HEK293T (cell line): ENCODE measurements at regions not wholly inside any gene's neighbourhood (a gene's known extent, or its start where the extent isn't known, plus 50 kb on each side); places are given as distances from the start of the nearest gene placed in this dataset.

Experiments used
- CTCF ChIA-PET: fragments of 350-600 bp; formaldehyde crosslinking; extraction: SDS; loops from one replicate; lab custom pipeline; 2021; ENCODE audit warnings: antibody characterized with exemption, inconsistent platforms; lab: Yijun Ruan, JAX
- POLR2A ChIA-PET: fragments of 350-600 bp; formaldehyde crosslinking; extraction: SDS; loops from one replicate; lab custom pipeline; 2020; ENCODE audit warnings: antibody characterized with exemption, inconsistent platforms; lab: Yijun Ruan, JAX
- DNase-seq: peaks from one replicate; pipeline ENCODE4 v3.0.0; 2012; ENCODE audit warnings: mixed read lengths; ENCODE audit errors: extremely low spot score
- ARNT ChIP-seq: fragments of 450-650 bp; IDR thresholded peaks from 2 replicates; pipeline ENCODE4 v1.6.1; 2017; ENCODE audit warnings: mild to moderate bottlenecking
- BHLHE40 ChIP-seq: fragments of 450-650 bp; IDR thresholded peaks from 2 replicates; pipeline ENCODE4 v1.6.1; 2016; ENCODE audit warnings: mild to moderate bottlenecking, moderate library complexity, borderline replicate concordance
- CTBP1 ChIP-seq: fragments of 450-650 bp; IDR thresholded peaks from 2 replicates; pipeline ENCODE4 v1.6.1; 2016; ENCODE audit warnings: borderline replicate concordance
- ELF4 ChIP-seq: fragments of 450-650 bp; IDR thresholded peaks from 2 replicates; pipeline ENCODE4 v1.6.1; 2017; ENCODE audit warnings: antibody characterized with exemption
- FOXA1 ChIP-seq: fragments of 450-650 bp; IDR thresholded peaks from 2 replicates; pipeline ENCODE4 v1.6.1; 2016; ENCODE audit warnings: mild to moderate bottlenecking
- FOXK2 ChIP-seq: fragments of 450-650 bp; IDR thresholded peaks from 2 replicates; pipeline ENCODE4 v1.6.1; 2016; ENCODE audit warnings: mild to moderate bottlenecking
- FOXM1 ChIP-seq: fragments of 450-650 bp; IDR thresholded peaks from 2 replicates; pipeline ENCODE4 v1.6.1; 2017; ENCODE audit warnings: mild to moderate bottlenecking, borderline replicate concordance
- HDGF ChIP-seq: fragments of 450-650 bp; IDR thresholded peaks from 2 replicates; pipeline ENCODE4 v1.6.1; 2017; ENCODE audit warnings: antibody characterized with exemption, borderline replicate concordance
- L3MBTL2 ChIP-seq: fragments of 450-650 bp; conservative IDR thresholded peaks from 2 replicates; pipeline ENCODE4 v1.6.1; 2016; ENCODE audit warnings: mild to moderate bottlenecking
- LEF1 ChIP-seq: fragments of 450-650 bp; IDR thresholded peaks from 2 replicates; pipeline ENCODE4 v1.6.1; 2017; ENCODE audit warnings: mild to moderate bottlenecking, borderline replicate concordance
- NFRKB ChIP-seq: fragments of 450-650 bp; IDR thresholded peaks from 2 replicates; pipeline ENCODE4 v1.6.1; 2016; ENCODE audit warnings: mild to moderate bottlenecking, moderate library complexity
- PKNOX1 ChIP-seq: fragments of 450-650 bp; IDR thresholded peaks from 2 replicates; pipeline ENCODE4 v1.6.1; 2016
- SP1 ChIP-seq: fragments of 450-650 bp; IDR thresholded peaks from 2 replicates; pipeline ENCODE4 v1.6.1; 2017
- SUZ12 ChIP-seq: fragments of 450-650 bp; IDR thresholded peaks from 2 replicates; pipeline ENCODE4 v1.6.1; 2016; ENCODE audit warnings: mild to moderate bottlenecking
- TARDBP ChIP-seq: fragments of 450-650 bp; IDR thresholded peaks from 2 replicates; pipeline ENCODE4 v1.6.1; 2016
- ZNF384 ChIP-seq: fragments of 450-650 bp; IDR thresholded peaks from 2 replicates; pipeline ENCODE4 v1.6.1; 2016

GRCh38 chr1:71267220-71267619, 186.4 kb upstream of the ZRANB2 start:
- TF ChIP-seq L3MBTL2 = no peak
- no peak for TF ChIP-seq FOXA1
- no peak for TF ChIP-seq CTBP1
- no peak for TF ChIP-seq ARNT
- CTCF ChIA-PET = no interaction called here
- no peak for DNase-seq
- POLR2A ChIA-PET = no interaction called here

GRCh38 chr1:71264039-71264438, 183.2 kb upstream of the ZRANB2 start:
- CTCF ChIA-PET = no interaction called here

GRCh38 chr1:71262970-71263369, 182.1 kb upstream of the ZRANB2 start:
- TF ChIP-seq FOXK2 (no peak), NFRKB (no peak), FOXM1 (no peak), LEF1 (no peak), TARDBP (no peak), HDGF (no peak), SP1 (no peak), SUZ12 (no peak), FOXA1 (no peak), CTBP1 (no peak), ELF4 (no peak), ARNT (no peak), ZNF384 (no peak), L3MBTL2 (no peak), BHLHE40 (no peak), PKNOX1 (no peak)
- POLR2A ChIA-PET = no interaction called here
- CTCF ChIA-PET = no interaction called here
- no peak for DNase-seq

More at GRCh38 chr1:71264039-71264438, 183.2 kb upstream of the ZRANB2 start:
- no peak for TF ChIP-seq L3MBTL2
- TF ChIP-seq FOXA1 = no peak
- TF ChIP-seq CTBP1 = no peak
- no peak for DNase-seq
- POLR2A ChIA-PET = no interaction called here

GRCh38 chr1:71252900-71253299, 172.1 kb upstream of the ZRANB2 start:
- no peak for TF ChIP-seq FOXK2
- no peak for TF ChIP-seq ARNT
- no peak for TF ChIP-seq BHLHE40
- no peak for TF ChIP-seq NFRKB
- no peak for TF ChIP-seq PKNOX1
- no peak for DNase-seq
- CTCF ChIA-PET = no interaction called here
- POLR2A ChIA-PET = no interaction called here

GRCh38 chr1:71245246-71245645, 164.4 kb upstream of the ZRANB2 start:
- DNase-seq = no peak
- TF ChIP-seq BHLHE40 = no peak
- TF ChIP-seq FOXK2 = no peak
- no peak for TF ChIP-seq SP1
- no peak for TF ChIP-seq L3MBTL2
- no peak for TF ChIP-seq ZNF384
- no peak for TF ChIP-seq SUZ12
- TF ChIP-seq FOXA1 = no peak
- no peak for TF ChIP-seq FOXM1
- TF ChIP-seq NFRKB = no peak
- no peak for TF ChIP-seq PKNOX1
- no peak for TF ChIP-seq ELF4
- no peak for TF ChIP-seq HDGF
- TF ChIP-seq ARNT = no peak
- no peak for TF ChIP-seq TARDBP
- no peak for TF ChIP-seq CTBP1
- TF ChIP-seq LEF1 = no peak
- CTCF ChIA-PET = no interaction called here
- POLR2A ChIA-PET = no interaction called here

- ChIA-PET CTCF (no interaction called here), POLR2A (no interaction called here)
- no peak for TF ChIP-seq FOXM1
- no peak for TF ChIP-seq ARNT
- DNase-seq = no peak
Measured at GRCh38 chr1:71242239-71242638, 161.4 kb upstream of the ZRANB2 start.

- POLR2A ChIA-PET = no interaction called here
- DNase-seq = no peak
- CTCF ChIA-PET = no interaction called here
- TF ChIP-seq PKNOX1 (no peak), HDGF (no peak), FOXA1 (no peak), FOXK2 (no peak)
Measured at GRCh38 chr1:71240656-71241055, 159.8 kb upstream of the ZRANB2 start.
